ENCODE measurements at regions not wholly inside any gene's neighbourhood (a gene's known extent, or its start where the extent isn't known, plus 50 kb on each side); places are given as distances from the start of the nearest gene placed in this dataset.

- TF ChIP-seq CTCF (conservative IDR thresholded peaks at IDR 0.05; ENCODE audit: low read depth, low read length) (no peak), EZH2phosphoT487 (IDR thresholded peaks at IDR 0.05; ENCODE audit: borderline replicate concordance, low read length) (no peak), EZH2 (IDR thresholded peaks at IDR 0.05; ENCODE audit: low read length, unreplicated experiment) (no peak)
Observed at GRCh38 chr2:120561379-120562035, 174.2 kb upstream of the GLI2 start.

Data from PC-3 (cell line).